ENCODE measurements at regions not wholly inside any gene's neighbourhood (a gene's known extent, or its start where the extent isn't known, plus 50 kb on each side); places are given as distances from the start of the nearest gene placed in this dataset.

DNA sequence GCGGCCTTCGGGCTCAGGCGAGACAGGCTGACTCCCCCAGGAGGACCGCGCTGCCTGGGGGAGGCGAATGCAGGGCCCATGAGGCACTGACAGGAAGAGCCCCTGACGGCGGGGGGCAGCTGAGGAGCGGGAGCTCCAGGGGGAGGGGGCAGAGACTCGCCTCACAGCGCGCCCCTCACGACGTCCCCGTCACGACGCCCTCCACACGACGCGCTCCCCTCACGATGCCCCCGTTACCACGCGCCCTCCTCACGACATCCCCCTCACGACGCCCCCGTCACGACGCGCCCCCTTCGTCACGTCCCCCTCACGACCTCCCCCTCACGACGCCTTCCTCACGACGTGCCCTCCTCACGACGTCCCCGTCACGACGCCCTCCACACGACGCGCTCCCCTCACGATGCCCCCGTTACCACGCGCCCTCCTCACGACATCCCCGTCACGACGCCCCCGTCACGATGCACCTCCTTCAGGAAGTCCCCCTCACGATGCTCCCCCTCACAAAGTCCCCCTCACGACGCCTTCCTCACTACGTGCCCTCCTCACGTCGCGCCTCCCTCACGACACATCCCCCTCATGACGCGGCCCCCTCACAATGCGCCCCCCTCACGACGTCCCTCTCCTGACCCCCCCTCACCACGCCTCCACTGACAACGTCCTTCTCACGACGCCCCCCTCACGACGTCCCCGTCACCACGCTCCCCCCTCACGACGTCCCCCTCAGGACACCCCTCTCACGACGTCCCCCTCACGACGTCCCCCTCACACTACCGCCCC lies 99.6 kb downstream of the ING1 start:
- no peak for DNase-seq (ENCODE audit: low read depth, low spot score)
- H3K4me3 ChIP-seq (ENCODE audit: low read depth, low read length) = peak overlapping the region; percentile 24
- TF ChIP-seq, protein P1, sequence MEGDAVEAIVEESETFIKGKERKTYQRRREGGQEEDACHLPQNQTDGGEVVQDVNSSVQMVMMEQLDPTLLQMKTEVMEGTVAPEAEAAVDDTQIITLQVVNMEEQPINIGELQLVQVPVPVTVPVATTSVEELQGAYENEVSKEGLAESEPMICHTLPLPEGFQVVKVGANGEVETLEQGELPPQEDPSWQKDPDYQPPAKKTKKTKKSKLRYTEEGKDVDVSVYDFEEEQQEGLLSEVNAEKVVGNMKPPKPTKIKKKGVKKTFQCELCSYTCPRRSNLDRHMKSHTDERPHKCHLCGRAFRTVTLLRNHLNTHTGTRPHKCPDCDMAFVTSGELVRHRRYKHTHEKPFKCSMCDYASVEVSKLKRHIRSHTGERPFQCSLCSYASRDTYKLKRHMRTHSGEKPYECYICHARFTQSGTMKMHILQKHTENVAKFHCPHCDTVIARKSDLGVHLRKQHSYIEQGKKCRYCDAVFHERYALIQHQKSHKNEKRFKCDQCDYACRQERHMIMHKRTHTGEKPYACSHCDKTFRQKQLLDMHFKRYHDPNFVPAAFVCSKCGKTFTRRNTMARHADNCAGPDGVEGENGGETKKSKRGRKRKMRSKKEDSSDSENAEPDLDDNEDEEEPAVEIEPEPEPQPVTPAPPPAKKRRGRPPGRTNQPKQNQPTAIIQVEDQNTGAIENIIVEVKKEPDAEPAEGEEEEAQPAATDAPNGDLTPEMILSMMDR (IDR thresholded peaks at IDR 0.05; ENCODE audit: low read depth, low read length) = no peak
- in situ Hi-C loops (cut with HindIII; ENCODE audit: low sequenced_read_pairs) = no loop called here

GRCh38 chr13:110813646-110814624 lies 100.4 kb downstream of the ING1 start:
- no peak overlapping the region for H3K4me3 ChIP-seq (ENCODE audit: low read depth, low read length)
- in situ Hi-C loops (cut with HindIII; ENCODE audit: low sequenced_read_pairs) = no loop called here
- TF ChIP-seq, protein P1 (IDR thresholded peaks at IDR 0.05; ENCODE audit: low read depth, low read length) = peak; percentile 1
- no peak for DNase-seq (ENCODE audit: low read depth, low spot score)

- in situ Hi-C loops (cut with HindIII; ENCODE audit: low sequenced_read_pairs) = no loop called here
- TF ChIP-seq, protein P1 (IDR thresholded peaks at IDR 0.05; ENCODE audit: low read depth, low read length) = no peak
These were observed 99.2 kb downstream of the ANKRD10 start for GRCh38 chr13:110815471-110816204.

GRCh38 chr13:110816500-110816899 lies 98.4 kb downstream of the ANKRD10 start:
- in situ Hi-C loops (cut with HindIII; ENCODE audit: low sequenced_read_pairs) = no loop called here
- TF ChIP-seq, protein P1 (IDR thresholded peaks at IDR 0.05; ENCODE audit: low read depth, low read length) = no peak
- H3K4me3 ChIP-seq (ENCODE audit: low read depth, low read length) = no peak overlapping the region
- no peak for DNase-seq (ENCODE audit: low read depth, low spot score)

More at GRCh38 chr13:110815471-110816204, 99.2 kb downstream of the ANKRD10 start:
- H3K4me3 ChIP-seq (ENCODE audit: low read depth, low read length) = no peak overlapping the region
- peak; percentile 8 for DNase-seq (ENCODE audit: low read depth, low spot score)

DNA sequence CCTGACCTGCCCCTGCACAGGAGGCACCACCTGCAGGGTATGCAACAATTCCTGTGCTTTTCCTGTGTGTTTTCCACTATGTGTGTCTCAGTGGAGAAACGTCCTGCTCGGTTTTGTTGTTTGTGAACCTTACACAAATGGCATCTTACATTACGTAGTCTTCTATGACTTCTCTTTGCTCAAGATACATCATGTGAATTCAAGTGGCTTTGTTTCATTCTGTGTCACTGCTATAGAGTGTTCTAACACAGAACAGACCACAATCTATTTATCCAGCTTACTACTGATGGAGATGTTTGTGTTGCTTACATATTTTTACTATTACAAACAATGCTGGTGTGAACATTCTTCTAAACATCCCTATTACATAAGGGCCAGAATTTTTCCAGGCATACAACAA lies 97.7 kb downstream of the ANKRD10 start:
- in situ Hi-C loops (cut with HindIII; ENCODE audit: low sequenced_read_pairs) = no loop called here
- TF ChIP-seq, protein P1 (IDR thresholded peaks at IDR 0.05; ENCODE audit: low read depth, low read length) = no peak
- H3K4me3 ChIP-seq (ENCODE audit: low read depth, low read length) = no peak overlapping the region
- no peak for DNase-seq (ENCODE audit: low read depth, low spot score)

- H3K4me3 ChIP-seq (ENCODE audit: low read depth, low read length) = no peak overlapping the region
- in situ Hi-C loops (cut with HindIII; ENCODE audit: low sequenced_read_pairs) = no loop called here
These were observed 96.1 kb downstream of the ANKRD10 start for GRCh38 chr13:110818747-110819146.

More at GRCh38 chr13:110818747-110819146, 96.1 kb downstream of the ANKRD10 start:
- no peak for DNase-seq (ENCODE audit: low read depth, low spot score)
- TF ChIP-seq, protein P1 (IDR thresholded peaks at IDR 0.05; ENCODE audit: low read depth, low read length) = no peak
